ENCODE measurements at regions not wholly inside any gene's neighbourhood (a gene's known extent, or its start where the extent isn't known, plus 50 kb on each side); places are given as distances from the start of the nearest gene placed in this dataset.

GRCh38 chr14:53500191-53500590 lies 347.1 kb upstream of the DDHD1 start:
- DNase-seq (ENCODE audit: extremely low spot score, unreplicated experiment), result no peak
- no peaks in the 10 kb centered on the region for H3K36me3 Mint-ChIP-seq
- H3K27me3 Mint-ChIP-seq, result no peaks in the 10 kb centered on the region
- H3K27ac Mint-ChIP-seq, result no peak overlapping the region
- peaks cover 4% of the 10 kb centered on the region for H3K9me3 Mint-ChIP-seq
- H3K4me3 Mint-ChIP-seq, result no peak overlapping the region
- TF ChIP-seq CTCF (conservative IDR thresholded peaks at IDR 0.05), result no peak
- peaks cover 6% of the 10 kb centered on the region for H3K4me1 Mint-ChIP-seq (ENCODE audit: unreplicated experiment)

DNA sequence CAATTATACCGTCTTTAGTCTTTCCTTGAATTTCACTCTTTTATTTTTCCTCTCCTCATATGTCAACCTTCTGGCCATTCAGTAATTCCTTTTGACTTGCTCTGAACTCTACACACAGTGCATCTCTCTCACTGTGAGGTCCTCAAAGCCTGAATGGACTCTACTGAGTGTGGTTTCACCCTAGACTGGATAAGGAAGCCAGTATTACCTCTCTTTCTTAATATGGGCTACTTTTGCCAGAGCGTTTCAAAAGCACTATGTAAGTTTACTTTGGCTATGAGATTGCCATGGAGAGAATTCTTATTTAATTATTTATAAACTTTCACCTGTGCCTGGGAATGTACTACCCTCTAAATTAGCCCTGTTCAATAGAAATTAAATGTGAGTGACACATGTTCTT lies 343.5 kb upstream of the DDHD1 start:
- H3K27ac Mint-ChIP-seq, result no peak overlapping the region
- TF ChIP-seq CTCF (conservative IDR thresholded peaks at IDR 0.05), result no peak
- DNase-seq (ENCODE audit: extremely low spot score, unreplicated experiment), result no peak
- no peak overlapping the region for H3K4me3 Mint-ChIP-seq
- no peaks in the 10 kb centered on the region for H3K36me3 Mint-ChIP-seq
- H3K27me3 Mint-ChIP-seq, result no peaks in the 10 kb centered on the region
- peaks cover 14% of the 10 kb centered on the region for H3K4me1 Mint-ChIP-seq (ENCODE audit: unreplicated experiment)
- H3K9me3 Mint-ChIP-seq, result peaks cover 4% of the 10 kb centered on the region

- DNase-seq (ENCODE audit: extremely low spot score, unreplicated experiment), result no peak
- Mint-ChIP-seq H3K27me3 (no peaks in the 10 kb centered on the region), H3K4me1 (ENCODE audit: unreplicated experiment) (peaks cover 16% of the 10 kb centered on the region), H3K4me3 (no peak overlapping the region), H3K36me3 (no peaks in the 10 kb centered on the region), H3K9me3 (peaks cover 4% of the 10 kb centered on the region), H3K27ac (no peak overlapping the region)
- TF ChIP-seq CTCF (conservative IDR thresholded peaks at IDR 0.05), result no peak
These were observed 342.8 kb upstream of the DDHD1 start for GRCh38 chr14:53495846-53496343.

DNA sequence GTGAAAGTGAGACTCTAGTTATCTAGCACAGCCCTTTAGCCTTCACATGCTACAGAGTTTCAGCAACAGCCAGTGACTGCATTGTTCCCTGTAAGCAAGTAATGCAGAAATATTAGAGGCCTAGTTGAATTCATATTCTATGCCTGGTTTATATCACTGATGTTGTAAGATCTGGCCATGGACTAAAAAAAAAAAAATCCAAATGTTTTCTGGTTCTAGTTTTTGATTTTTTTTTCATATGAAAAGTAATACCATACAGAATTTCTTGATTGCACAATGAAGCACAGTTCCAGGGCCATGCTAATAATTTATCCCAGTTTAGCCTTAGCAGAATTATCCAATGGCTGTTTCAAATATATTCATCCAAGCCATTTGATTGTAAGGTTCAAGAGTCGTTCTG lies 341.5 kb upstream of the DDHD1 start:
- H3K4me1 Mint-ChIP-seq (ENCODE audit: unreplicated experiment), result peaks cover 16% of the 10 kb centered on the region
- no peaks in the 10 kb centered on the region for H3K36me3 Mint-ChIP-seq
- TF ChIP-seq CTCF (conservative IDR thresholded peaks at IDR 0.05), result no peak
- H3K27me3 Mint-ChIP-seq, result no peaks in the 10 kb centered on the region
- DNase-seq (ENCODE audit: extremely low spot score, unreplicated experiment), result no peak
- H3K4me3 Mint-ChIP-seq, result no peak overlapping the region
- H3K9me3 Mint-ChIP-seq, result peaks cover 4% of the 10 kb centered on the region
- H3K27ac Mint-ChIP-seq, result no peak overlapping the region

DNA sequence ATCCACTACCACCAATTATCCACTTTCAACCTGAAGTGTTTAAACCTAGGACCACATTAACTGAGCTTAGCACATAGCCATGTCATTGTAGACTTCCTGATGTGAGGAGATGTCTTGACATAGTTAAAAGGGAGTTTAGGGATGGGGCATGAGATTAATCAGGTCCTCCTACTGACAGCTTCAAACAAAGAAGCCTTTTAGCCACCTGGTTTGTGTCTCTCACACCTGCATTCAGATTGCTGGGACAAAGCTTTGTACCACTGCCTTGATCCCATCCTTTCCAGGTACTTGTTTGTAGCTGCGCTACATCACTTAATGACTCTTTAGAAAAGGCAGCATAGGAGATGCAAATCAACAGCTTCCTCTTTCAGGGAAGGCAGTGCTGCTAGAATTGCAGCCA lies 340.7 kb upstream of the DDHD1 start:
- Mint-ChIP-seq H3K36me3 (no peaks in the 10 kb centered on the region), H3K27ac (peak overlapping the region; percentile 53), H3K9me3 (peaks cover 4% of the 10 kb centered on the region), H3K4me1 (ENCODE audit: unreplicated experiment) (peaks cover 16% of the 10 kb centered on the region), H3K4me3 (peak overlapping the region; percentile 44), H3K27me3 (no peaks in the 10 kb centered on the region)
- no peak for TF ChIP-seq CTCF (conservative IDR thresholded peaks at IDR 0.05)
- no peak for DNase-seq (ENCODE audit: extremely low spot score, unreplicated experiment)

DNA sequence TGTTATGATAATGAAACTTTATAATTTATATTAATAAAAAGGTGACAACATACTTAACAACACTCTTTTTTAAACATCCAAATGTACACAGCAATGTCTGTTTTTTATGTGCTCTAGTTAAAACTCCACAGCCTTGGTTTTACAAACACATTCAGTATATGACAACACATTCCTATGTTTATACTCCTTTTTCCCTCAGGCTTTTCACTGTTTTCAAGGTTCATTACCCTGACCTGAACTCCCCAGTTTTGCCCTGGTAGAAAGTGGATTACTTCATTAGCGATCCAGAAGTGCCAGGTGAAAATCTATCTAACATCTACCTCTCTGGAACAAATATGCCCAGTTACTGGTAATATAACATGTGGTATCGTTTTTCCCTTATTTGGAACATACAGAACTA lies 340.2 kb upstream of the DDHD1 start:
- TF ChIP-seq CTCF (conservative IDR thresholded peaks at IDR 0.05), result no peak
- H3K4me3 Mint-ChIP-seq, result peak overlapping the region; percentile 44
- H3K36me3 Mint-ChIP-seq, result no peaks in the 10 kb centered on the region
- H3K27me3 Mint-ChIP-seq, result no peaks in the 10 kb centered on the region
- peaks cover 4% of the 10 kb centered on the region for H3K9me3 Mint-ChIP-seq
- H3K4me1 Mint-ChIP-seq (ENCODE audit: unreplicated experiment), result peaks cover 16% of the 10 kb centered on the region
- H3K27ac Mint-ChIP-seq, result peak overlapping the region; percentile 53
- no peak for DNase-seq (ENCODE audit: extremely low spot score, unreplicated experiment)
